Activated T-helper 2 cell treated with anti-CD3 and anti-CD28 coated beads, Interferon-gamma antibody, Interleukin-2, Interleukin-4, amounts not matched to agents 10 μg/mL and 5 μg/mL and 100 μg/mL, durations not matched to agents 14 hours and 24 hours and 36 hours (primary cell): ENCODE measurements at regions not wholly inside any gene's neighbourhood (a gene's known extent, or its start where the extent isn't known, plus 50 kb on each side); places are given as distances from the start of the nearest gene placed in this dataset.

Experiments used
- DNase-seq: peaks from one replicate; pipeline ENCODE4 v3.0.0; 2021; ENCODE audit warnings: low spot score
- H3K27ac Mint-ChIP-seq: one replicate; pipeline ENCODE4 v1.8.0; 2021; ENCODE audit warnings: mixed read lengths
- H3K27me3 Mint-ChIP-seq: one replicate; pipeline ENCODE4 v1.8.0; 2021; ENCODE audit warnings: low read depth, mixed read lengths
- H3K36me3 Mint-ChIP-seq: one replicate; pipeline ENCODE4 v1.8.0; 2021; ENCODE audit warnings: low read depth, mixed read lengths
- H3K4me1 Mint-ChIP-seq: one replicate; pipeline ENCODE4 v1.8.0; 2021; ENCODE audit warnings: low read depth, mixed read lengths
- H3K4me3 Mint-ChIP-seq: one replicate; pipeline ENCODE4 v1.8.0; 2021; ENCODE audit warnings: low read depth, mild to moderate bottlenecking, moderate library complexity, mixed read lengths
- H3K9me3 Mint-ChIP-seq: one replicate; pipeline ENCODE4 v1.8.0; 2021; ENCODE audit warnings: mixed read lengths
- intact Hi-C: fragments of 100-400 bp; cut with micrococcal nuclease; formaldehyde crosslinking; loops from one replicate; pipeline ENCODE4 v1.15.1; 2023

DNA sequence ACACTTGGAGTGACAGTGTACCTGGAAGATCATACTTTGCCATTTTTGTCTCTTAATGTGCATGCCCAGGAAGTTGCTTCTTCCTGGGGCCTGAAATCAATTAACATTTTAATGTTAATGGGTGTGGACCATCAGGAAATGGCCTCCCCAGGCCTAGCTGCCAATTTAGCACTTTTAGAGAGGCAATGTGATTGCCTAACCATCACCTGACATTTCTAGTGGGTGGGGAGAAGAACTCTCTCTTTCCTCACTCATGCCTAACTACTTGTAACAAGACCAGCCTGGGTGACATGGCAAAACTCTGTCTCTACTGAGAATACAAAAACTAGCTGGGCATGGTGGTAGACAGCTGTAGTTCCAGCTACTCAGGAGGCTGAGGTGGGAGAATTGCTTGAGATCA lies 549.0 kb upstream of the RGS18 start:
- intact Hi-C loops, result no loop called here
- DNase-seq, result no peak
- Mint-ChIP-seq H3K4me3 (no peak overlapping the region), H3K4me1 (no peaks in the 10 kb centered on the region), H3K27me3 (no peaks in the 10 kb centered on the region), H3K9me3 (peaks cover 2% of the 10 kb centered on the region), H3K36me3 (no peaks in the 10 kb centered on the region), H3K27ac (no peak overlapping the region)

DNA sequence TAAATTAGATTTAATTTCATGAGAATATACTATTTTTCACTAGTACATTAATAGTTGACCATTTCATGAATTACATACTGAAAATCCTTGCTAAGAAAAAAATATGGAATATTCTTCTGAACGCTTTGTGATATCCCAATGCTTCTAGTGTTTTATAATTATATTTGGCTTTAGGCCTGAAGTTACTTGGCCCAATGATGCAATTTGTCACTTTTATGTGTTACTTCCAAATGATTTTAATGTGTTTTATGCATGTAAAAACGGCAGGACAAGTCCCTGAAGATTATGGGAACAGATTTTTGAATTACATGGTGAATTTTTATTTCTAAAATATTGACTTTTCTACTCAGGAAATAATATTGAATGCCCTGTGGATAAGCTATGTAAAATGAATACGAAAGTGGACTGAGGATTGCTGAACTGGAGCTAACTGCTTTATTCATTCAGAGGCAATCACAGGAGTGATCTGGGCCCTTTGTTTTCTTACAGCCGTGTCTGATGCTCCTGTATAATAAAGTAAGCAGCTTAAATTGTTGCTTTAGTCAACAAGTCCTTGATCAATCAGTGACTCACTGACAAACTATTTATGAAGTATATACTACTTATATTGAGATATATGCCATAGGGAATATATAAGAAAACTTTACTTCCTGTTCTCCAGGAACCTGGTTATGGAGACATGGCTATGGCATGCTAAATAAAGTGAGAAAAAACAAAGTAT lies 543.0 kb upstream of the RGS18 start:
- Mint-ChIP-seq H3K9me3 (peaks cover 12% of the 10 kb centered on the region), H3K27me3 (no peaks in the 10 kb centered on the region), H3K4me3 (no peak overlapping the region), H3K4me1 (no peaks in the 10 kb centered on the region), H3K36me3 (no peaks in the 10 kb centered on the region), H3K27ac (no peak overlapping the region)
- intact Hi-C loops, result no loop called here
- no peak for DNase-seq

DNA sequence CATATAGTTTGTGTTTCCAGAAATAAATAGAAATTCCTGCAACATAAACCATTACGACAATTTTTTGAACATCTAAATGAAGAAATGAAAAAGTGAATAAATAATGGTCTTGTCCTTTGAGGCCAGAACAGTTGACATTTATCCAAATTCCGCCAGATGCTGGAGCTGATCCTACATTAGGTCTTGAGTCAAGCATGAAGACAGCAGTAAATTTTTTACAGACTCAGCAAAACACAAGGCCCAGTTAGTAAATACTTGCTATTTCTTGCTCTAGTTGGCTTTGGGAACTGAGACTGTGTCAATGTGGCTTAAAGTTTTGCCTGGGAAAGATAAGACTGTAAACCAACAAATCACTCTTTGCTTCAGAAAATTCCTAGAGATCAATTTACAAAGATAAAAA lies 540.1 kb upstream of the RGS18 start:
- H3K36me3 Mint-ChIP-seq, result no peaks in the 10 kb centered on the region
- intact Hi-C loops, result no loop called here
- no peak overlapping the region for H3K27ac Mint-ChIP-seq
- no peaks in the 10 kb centered on the region for H3K27me3 Mint-ChIP-seq
- peaks cover 12% of the 10 kb centered on the region for H3K9me3 Mint-ChIP-seq
- no peak for DNase-seq
- H3K4me1 Mint-ChIP-seq, result no peaks in the 10 kb centered on the region
- H3K4me3 Mint-ChIP-seq, result no peak overlapping the region

DNA sequence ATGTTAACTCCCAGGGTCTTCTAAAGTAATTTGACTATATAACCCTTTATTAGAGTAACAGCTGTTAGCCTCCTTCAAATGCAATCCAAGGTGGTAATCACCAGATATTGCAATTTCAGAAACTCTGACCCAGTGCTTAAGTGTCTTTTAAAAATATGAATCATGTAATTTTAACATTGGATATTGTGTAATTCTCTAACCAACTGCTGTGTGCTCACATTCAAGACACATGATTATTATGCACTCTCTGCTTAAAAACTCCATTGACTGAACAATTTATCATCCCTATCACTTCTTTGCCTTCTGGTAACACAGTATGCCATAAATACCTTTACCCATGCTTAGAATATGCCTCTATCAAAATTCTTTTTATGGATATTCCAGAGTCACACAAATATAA lies 537.4 kb upstream of the RGS18 start:
- Mint-ChIP-seq H3K36me3 (no peaks in the 10 kb centered on the region), H3K27me3 (no peaks in the 10 kb centered on the region), H3K9me3 (peaks cover 7% of the 10 kb centered on the region), H3K27ac (no peak overlapping the region), H3K4me3 (no peak overlapping the region), H3K4me1 (no peaks in the 10 kb centered on the region)
- intact Hi-C loops, result no loop called here
- no peak for DNase-seq

- DNase-seq, result no peak
- Mint-ChIP-seq H3K9me3 (no peaks in the 10 kb centered on the region), H3K4me1 (no peaks in the 10 kb centered on the region), H3K36me3 (no peaks in the 10 kb centered on the region), H3K27ac (no peak overlapping the region), H3K4me3 (no peak overlapping the region), H3K27me3 (no peaks in the 10 kb centered on the region)
- intact Hi-C loops, result no loop called here
Observed at GRCh38 chr1:191624044-191624443, 534.2 kb upstream of the RGS18 start.

DNA sequence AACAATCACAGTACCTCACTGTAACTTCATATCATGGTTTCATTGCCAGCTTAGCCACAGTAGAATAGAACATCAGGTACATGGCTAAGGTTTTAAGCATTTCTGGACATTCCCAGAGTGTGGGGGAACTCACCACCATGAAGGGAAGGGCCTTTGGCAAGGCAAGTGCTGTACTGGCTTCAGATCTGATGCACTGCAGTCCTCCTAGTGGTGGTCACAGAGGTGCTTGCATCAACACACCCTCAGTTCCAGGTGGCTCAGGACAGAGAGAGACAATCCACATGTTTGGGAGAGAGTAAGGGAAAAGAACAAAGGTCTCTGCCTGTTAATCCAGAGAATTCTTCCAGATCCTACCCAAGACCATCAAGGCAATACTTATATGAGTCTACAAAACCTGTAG lies 528.4 kb upstream of the RGS18 start:
- no peaks in the 10 kb centered on the region for H3K27me3 Mint-ChIP-seq
- no peaks in the 10 kb centered on the region for H3K36me3 Mint-ChIP-seq
- H3K27ac Mint-ChIP-seq, result no peak overlapping the region
- no peak for DNase-seq
- intact Hi-C loops, result no loop called here
- no peaks in the 10 kb centered on the region for H3K4me1 Mint-ChIP-seq
- peaks cover 15% of the 10 kb centered on the region for H3K9me3 Mint-ChIP-seq
- H3K4me3 Mint-ChIP-seq, result no peak overlapping the region

DNA sequence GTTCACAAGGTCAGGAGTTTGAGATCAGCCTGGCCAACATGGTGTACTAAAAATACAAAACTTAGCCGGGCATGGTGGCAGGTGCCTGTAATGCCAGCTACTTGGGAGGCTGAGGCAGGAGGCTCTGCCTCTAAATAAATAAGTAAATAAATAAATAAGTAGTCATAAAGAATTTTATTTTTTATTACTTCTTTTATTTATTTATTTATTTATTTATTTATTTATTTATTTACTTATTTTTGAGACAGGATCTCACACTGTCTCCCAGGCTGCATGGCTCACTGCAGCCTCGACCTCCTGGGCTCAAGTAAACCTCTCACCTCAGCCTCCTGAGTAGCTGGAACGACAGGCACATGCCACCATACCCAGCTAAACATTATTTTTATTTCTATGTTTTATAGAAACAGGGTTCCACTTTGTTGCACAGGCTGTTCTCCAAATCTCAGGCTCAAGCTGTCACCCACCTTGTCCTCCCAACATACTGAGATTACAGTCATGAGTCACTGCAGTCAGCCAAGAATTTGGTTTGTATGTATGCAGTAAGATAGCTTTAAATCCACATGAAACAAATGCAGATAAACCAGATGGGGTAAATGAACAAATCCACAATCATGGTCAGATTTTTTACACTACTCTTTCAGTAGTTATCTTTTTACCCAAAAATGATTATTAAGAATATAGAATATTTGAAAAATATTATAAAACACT lies 523.3 kb upstream of the RGS18 start:
- no peak overlapping the region for H3K27ac Mint-ChIP-seq
- intact Hi-C loops, result no loop called here
- DNase-seq, result no peak
- no peaks in the 10 kb centered on the region for H3K27me3 Mint-ChIP-seq
- H3K4me3 Mint-ChIP-seq, result no peak overlapping the region
- peaks cover 15% of the 10 kb centered on the region for H3K9me3 Mint-ChIP-seq
- no peaks in the 10 kb centered on the region for H3K4me1 Mint-ChIP-seq
- no peaks in the 10 kb centered on the region for H3K36me3 Mint-ChIP-seq

- Mint-ChIP-seq H3K27me3 (no peaks in the 10 kb centered on the region), H3K4me3 (no peak overlapping the region), H3K4me1 (no peaks in the 10 kb centered on the region), H3K36me3 (no peaks in the 10 kb centered on the region), H3K9me3 (peaks cover 15% of the 10 kb centered on the region), H3K27ac (no peak overlapping the region)
- intact Hi-C loops, result no loop called here
- no peak for DNase-seq
Observed at GRCh38 chr1:191636345-191636744, 521.9 kb upstream of the RGS18 start.

- Mint-ChIP-seq H3K27me3 (no peaks in the 10 kb centered on the region), H3K36me3 (no peaks in the 10 kb centered on the region)
- intact Hi-C loops, result no loop called here
Observed at GRCh38 chr1:191641420-191642260, 516.6 kb upstream of the RGS18 start.

DNA sequence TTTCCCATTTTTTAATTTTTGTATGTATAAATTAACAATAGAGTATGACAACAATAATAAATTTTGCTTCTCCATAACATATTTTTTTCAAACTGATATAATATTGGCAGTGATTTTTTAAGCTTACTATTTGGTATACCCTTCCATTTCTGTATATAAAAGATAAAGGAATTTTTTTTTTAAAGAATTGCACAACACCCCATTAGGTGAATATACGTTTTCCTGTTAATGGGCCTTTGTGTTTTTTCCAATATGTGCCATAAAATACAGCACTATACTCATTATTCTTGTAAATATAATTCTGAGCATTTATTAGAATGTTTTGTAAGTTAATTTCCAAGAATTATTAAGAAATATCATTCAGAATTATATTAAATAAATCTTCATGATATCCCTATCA lies 515.2 kb upstream of the RGS18 start:
- H3K4me3 Mint-ChIP-seq, result no peak overlapping the region
- no peaks in the 10 kb centered on the region for H3K9me3 Mint-ChIP-seq
- H3K36me3 Mint-ChIP-seq, result no peaks in the 10 kb centered on the region
- intact Hi-C loops, result no loop called here
- H3K4me1 Mint-ChIP-seq, result no peaks in the 10 kb centered on the region
- DNase-seq, result no peak
- no peak overlapping the region for H3K27ac Mint-ChIP-seq
- H3K27me3 Mint-ChIP-seq, result no peaks in the 10 kb centered on the region

More at GRCh38 chr1:191641420-191642260, 516.6 kb upstream of the RGS18 start:
- no peak overlapping the region for H3K4me3 Mint-ChIP-seq
- no peak for DNase-seq
- H3K4me1 Mint-ChIP-seq, result no peaks in the 10 kb centered on the region
- no peak overlapping the region for H3K27ac Mint-ChIP-seq
- no peaks in the 10 kb centered on the region for H3K9me3 Mint-ChIP-seq

DNA sequence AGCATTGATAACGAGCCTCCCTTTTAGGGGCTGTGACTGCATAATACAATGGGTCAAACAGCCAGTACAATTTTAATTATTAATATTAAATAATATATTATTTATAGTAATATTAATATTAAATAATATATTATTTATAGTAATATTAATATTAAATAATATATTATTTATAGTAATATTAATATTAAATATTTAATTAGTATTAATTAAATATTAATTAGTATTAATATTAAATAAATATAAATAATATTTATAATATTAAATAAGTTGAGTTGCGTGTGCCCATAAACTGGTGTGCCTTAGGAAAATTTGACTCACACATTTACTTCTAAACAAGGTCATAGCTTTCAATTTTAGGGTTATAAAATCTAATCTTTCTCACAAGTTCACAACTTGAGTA lies 509.3 kb upstream of the RGS18 start:
- H3K27ac Mint-ChIP-seq, result no peak overlapping the region
- no peak overlapping the region for H3K4me3 Mint-ChIP-seq
- H3K9me3 Mint-ChIP-seq, result no peaks in the 10 kb centered on the region
- no peak for DNase-seq
- no peaks in the 10 kb centered on the region for H3K36me3 Mint-ChIP-seq
- H3K27me3 Mint-ChIP-seq, result no peaks in the 10 kb centered on the region
- no peaks in the 10 kb centered on the region for H3K4me1 Mint-ChIP-seq
- intact Hi-C loops, result loop anchor here (5.0 kb wide), 1 partner anchor 358 kb away; no protein-coding TSS in a partner anchor

GRCh38 chr1:191662051-191662450 lies 496.2 kb upstream of the RGS18 start:
- DNase-seq, result no peak
- no peak overlapping the region for H3K27ac Mint-ChIP-seq
- no peak overlapping the region for H3K4me3 Mint-ChIP-seq
- H3K9me3 Mint-ChIP-seq, result peaks cover 4% of the 10 kb centered on the region
- H3K27me3 Mint-ChIP-seq, result no peaks in the 10 kb centered on the region
- no peaks in the 10 kb centered on the region for H3K36me3 Mint-ChIP-seq
- H3K4me1 Mint-ChIP-seq, result no peaks in the 10 kb centered on the region
- intact Hi-C loops, result no loop called here

GRCh38 chr1:191662746-191663145 lies 495.5 kb upstream of the RGS18 start:
- Mint-ChIP-seq H3K27me3 (no peaks in the 10 kb centered on the region), H3K4me1 (no peaks in the 10 kb centered on the region), H3K27ac (no peak overlapping the region), H3K9me3 (peaks cover 4% of the 10 kb centered on the region), H3K36me3 (no peaks in the 10 kb centered on the region), H3K4me3 (no peak overlapping the region)
- no peak for DNase-seq
- intact Hi-C loops, result no loop called here
